HG03354 (cell line): ENCODE measurements at regions not wholly inside any gene's neighbourhood (a gene's known extent, or its start where the extent isn't known, plus 50 kb on each side); places are given as distances from the start of the nearest gene placed in this dataset.

Experiments
- ATAC-seq: cut with Tn5 transposase; IDR thresholded peaks from one replicate; pipeline ENCODE4 v1.9.1; 2021; ENCODE audit warnings: mild to moderate bottlenecking; ENCODE audit not compliant: unreplicated experiment, poor library complexity, severe bottlenecking

GRCh38 chr4:3364199-3364598, 71.4 kb downstream of the RGS12 start:
- ATAC-seq = no peak

DNA sequence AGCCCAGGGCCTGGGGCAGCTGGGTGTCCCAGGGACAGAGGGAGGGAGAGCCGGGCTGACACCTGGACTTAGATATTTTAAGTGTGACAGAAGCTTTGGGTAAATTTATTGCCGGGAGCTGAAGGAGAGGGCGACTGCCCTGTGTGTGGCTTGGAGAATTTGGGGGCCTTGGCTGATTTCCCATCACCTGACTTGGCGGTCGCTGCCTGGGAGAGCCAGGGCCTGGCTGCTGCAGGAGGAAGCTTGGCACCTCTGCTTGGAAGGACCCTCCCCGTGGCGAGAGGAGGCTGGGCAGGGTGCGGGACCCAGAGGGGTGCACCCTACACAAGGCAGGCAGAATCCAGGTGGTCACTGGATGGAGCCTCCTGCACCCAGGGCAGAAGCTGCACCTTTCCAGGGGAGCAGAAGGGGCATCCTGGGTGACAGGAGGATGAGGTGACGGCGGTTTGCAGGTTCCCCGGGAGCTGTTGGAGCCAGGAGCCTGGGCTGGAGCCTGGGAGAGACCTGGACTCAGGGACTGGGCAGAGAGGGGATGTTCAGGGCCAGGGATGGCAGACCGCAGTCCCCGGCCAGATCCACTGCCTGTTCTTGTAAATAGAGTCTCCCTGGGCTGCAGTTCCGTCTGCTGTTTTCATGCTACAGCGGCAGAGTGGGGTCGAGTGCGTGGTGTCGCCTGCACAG, 72.0 kb downstream of the RGS12 start:
- no peak for ATAC-seq

DNA sequence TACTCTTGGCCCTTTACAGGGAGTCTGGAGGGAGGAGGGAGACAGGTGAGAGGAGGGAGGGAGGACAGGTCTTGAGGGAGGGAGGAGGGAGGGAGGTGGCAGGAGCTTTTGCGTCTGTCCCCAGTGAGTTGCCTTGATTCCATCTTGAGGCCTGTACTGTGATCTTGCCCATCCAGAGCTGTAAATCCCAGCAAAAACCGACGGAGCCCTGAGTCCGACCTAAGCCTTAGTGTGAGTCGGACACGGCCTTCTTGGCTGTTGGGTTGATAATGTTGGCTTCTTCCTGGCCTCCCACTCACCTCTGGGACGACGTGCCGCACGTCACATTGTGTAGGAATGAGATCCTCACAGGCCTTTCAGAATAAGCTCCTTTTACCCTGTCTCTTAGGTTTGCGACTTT, 72.5 kb downstream of the RGS12 start:
- no peak for ATAC-seq

- ATAC-seq = no peak
Observed at GRCh38 chr4:3365871-3366842, 73.3 kb downstream of the RGS12 start.

DNA sequence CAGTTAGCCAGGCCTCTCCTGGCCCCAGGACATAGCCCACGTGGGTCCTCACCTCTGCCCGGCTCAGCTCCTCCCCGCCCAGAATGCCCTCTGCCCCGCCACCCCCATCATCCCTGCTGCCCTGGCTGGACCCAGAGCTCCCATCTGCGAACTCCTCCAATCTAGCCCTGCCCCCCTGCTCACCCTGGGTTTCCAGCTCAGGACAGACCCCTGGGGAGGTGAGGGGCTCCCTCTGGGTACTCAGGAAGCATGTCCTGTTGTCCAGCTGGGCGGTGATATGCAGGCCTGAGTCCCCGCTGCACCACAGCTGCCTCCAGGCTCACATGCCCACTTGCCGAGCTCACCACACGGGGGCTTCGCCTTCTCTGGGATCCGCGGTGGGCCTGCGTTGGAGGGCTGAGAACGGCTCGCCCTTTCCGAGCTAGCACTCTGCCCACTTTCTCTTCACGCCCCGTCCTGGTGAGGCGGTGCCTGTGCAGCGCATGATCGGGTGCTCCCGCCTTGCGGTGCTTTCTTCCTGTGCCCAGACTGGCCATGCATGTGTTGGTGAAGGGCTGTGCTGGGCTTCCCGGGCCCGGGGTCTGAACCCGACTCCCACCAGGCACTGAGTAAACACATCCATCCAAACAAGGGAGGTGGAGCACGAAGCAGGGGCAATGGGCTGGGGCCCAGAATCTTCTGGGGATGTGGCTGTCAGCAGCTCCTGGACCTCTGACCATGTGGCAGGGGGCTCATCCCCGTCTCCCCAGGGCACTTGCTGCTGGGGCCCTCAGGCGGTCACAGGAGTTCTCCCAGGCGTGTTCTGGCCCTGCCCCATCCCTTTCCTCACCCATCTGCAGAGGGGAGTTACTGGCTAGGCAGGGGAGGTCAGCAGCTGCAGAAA, 74.3 kb downstream of the RGS12 start:
- no peak for ATAC-seq

DNA sequence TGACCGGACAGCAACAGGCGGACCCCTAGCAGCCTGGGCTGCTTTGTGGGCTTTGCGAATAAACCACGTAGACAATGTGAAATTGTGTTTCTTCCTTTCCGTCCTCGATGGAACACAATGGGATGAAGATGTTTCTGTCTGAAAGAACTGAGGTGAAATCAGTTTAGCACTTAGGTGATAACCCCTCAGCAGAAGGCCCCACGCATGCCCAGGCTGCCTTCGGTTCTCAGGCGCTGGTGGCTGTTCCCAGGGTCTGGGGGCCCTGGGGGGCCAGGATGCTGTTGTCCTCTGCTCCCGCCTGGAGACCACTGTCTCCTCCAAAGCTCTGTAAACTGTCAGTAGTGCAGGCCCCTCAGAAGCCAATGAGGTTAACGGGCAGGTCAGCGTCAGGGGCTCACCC, 73.9 kb upstream of the HGFAC start:
- ATAC-seq = no peak

DNA sequence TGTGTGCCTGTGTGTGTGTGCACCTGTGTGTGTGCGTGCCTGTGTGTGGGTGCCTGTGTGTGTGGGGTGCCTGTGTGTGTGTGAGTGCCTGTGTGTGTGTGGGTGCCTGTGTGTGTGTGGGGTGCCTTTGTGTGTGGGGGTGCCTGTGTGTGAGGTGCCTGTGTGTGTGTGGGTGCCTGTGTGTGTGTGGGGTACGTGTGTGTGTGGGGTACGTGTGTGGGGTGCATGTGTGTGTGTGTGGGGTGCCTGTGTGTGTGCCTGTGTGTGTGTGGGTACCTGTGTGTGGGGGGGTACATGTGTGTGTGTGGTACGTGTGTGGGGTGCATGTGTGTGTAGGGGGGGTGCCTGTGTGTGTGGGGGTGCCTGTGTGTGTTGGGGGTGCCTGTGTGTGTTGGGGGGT, 73.4 kb upstream of the HGFAC start:
- no peak for ATAC-seq

- no peak for ATAC-seq
Observed at GRCh38 chr4:3368841-3369760, 72.7 kb upstream of the HGFAC start.

DNA sequence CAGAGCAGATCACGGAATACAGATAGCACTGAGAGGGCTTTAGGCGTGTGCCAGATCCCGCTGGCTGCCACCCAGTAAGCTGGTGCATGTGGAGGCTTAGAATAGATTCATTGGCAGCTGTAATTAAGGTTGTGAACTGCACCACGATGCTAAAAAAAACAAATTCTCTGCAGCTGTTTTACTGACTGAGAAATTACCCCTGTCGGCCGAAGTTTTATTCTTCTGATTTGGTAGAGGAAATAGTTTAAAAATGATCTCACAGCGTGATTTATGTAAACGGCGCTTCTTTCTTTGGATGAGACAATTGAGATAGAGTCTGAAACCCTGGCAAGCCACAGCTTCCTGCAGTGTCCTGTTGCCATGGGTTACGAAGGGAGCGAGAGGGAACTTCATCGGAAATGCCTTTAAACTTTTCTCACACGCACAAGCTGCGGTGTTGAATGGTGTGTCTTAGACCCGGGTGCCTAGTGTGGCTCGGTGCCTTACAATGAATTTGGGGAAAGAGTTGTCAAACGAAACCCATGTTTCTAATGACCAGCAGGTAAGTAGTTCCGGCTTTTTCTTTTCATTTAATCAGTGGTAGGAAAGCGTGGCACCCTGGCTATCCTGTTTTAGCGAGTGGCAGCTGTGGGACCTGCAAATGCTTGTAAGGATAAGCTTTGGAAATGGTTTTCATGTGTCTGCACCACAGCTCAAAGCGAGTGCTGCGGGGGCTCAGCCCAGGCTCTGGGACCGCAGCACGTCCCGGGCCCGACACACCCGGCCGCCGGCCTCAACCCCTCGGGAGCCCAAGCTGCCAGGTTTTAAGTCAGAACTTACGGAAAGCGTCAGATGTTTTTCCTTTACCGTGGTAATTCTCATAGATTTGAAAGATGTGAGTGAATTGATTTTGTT, 71.7 kb upstream of the HGFAC start:
- no peak for ATAC-seq

DNA sequence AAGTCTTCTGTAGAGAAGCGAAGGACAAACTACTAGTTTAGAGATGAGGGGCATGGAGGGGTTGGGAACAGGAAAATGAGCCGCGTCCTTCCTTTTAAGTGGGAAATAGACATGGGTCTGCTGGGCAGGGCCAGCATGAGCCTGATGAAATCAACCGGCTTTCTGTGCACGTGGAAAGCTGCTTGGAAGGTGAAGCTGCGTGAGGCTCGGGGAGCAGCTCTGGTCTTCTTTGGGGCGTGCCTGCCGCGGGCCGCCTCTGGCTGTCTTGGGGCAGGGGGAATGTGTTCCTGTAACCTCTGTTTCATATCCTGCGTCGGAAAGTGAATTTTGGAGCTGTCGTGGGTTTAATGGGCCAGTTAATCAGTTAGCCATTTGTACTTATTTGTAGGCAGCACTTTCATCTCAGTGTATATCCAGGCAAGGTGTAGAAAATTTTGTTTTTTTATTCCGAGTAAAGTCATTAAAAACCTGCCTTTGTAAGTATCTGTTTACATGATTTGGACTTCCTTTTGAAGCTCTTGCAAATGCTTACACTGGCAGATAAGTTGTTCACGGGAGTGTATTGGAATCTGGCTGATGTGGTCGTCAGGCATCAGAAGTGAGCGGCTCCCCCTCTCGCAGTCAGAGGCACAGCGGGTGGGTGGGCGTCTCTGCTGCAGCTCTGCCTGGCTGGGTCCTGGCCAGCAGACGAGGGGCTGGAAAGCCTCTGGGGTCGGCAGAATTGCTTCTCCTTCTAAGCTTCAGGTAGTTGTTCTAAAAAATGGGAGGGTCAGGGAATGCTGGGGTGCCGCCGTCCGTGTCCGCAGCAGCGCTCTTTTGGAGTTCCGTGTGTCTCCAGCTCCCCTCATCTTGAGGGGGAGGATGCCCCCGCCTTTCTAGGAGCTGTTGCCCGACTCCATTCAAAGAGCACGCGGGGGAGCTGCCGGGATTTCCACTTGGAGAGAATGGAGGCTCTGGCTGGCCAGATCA, 70.5 kb upstream of the HGFAC start:
- ATAC-seq = no peak

DNA sequence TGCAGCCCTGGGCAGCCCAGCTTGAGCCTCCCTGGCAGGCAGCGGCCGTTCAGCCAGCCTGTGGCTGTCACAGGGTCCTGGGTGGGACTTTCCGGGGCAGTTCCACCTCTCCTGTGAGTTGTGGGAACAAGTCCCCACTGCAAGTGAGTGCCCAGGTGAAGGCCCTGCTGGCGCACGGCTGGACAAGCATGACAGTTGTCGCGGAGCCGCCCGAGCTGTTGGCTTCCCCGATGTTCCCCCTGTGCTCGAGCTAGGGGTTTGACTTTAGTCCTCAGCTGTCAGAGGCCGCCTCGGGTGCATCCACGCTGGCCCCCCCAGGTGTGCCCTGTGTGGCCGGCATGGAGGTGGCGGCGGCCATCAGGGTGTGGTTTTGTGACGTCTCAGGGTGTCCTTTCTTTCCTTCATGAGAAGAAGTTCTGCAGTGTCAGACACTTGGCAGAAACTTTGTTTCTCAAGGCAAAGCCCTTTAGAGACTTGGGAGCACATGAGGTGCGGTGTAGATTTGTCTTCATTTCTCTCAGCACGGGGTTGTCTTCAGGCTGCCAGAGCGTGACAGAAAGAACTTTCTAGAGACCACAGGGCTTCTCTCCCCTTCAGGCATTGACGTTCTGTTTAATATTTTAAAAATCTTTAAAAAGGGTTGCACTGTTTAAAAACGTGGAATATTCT, 69.4 kb upstream of the HGFAC start:
- no peak for ATAC-seq

GRCh38 chr4:3372933-3373465, 68.8 kb upstream of the HGFAC start:
- ATAC-seq = no peak

- no peak for ATAC-seq
Observed at GRCh38 chr4:3373468-3373867, 68.3 kb upstream of the HGFAC start.

GRCh38 chr4:3374011-3374645, 67.6 kb upstream of the HGFAC start:
- no peak for ATAC-seq

- no peak for ATAC-seq
Observed at GRCh38 chr4:3374667-3375066, 67.1 kb upstream of the HGFAC start.

DNA sequence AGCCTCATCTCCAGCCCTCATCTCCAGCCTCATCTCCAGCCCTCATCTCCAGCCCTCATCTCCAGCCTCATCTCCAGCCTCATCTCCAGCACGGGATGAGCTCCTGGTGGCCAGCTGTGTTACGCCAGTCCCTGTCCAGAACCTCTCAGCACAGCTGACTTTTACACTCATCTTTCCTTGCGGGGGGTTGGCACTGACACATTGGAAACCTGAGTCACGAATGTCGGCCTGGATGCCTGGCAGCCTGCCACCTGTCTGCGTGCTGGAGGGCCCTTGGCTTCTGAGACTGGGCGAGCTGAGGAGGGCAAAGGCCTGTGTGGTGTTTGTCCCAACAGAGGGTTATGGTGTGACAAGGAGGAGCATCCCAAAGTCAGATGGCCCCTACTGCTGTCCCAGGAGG, 66.1 kb upstream of the HGFAC start:
- ATAC-seq = no peak
